Lower lobe of right lung (tissue), 2 donors: ENCODE measurements at regions not wholly inside any gene's neighbourhood (a gene's known extent, or its start where the extent isn't known, plus 50 kb on each side); places are given as distances from the start of the nearest gene placed in this dataset.

Source experiments
- ATAC-seq, 2 donors: fragments of 200-7000 bp; cut with Tn5 transposase; one replicate each; pipeline ENCODE4 v1.9.1; 2020 to 2022; ENCODE audit warnings: mild to moderate bottlenecking in 2 of 2, moderate library complexity in 2 of 2
- DNase-seq: peaks from one replicate; pipeline ENCODE4 v3.0.0-alpha.2; 2020
- H3K27ac ChIP-seq: fragments of 200-600 bp; one replicate; pipeline ENCODE4 v1.8.0; 2022
- H3K27me3 ChIP-seq: fragments of 200-600 bp; one replicate; pipeline ENCODE4 v1.8.0; 2022; ENCODE audit warnings: low read depth
- H3K36me3 ChIP-seq: fragments of 200-600 bp; one replicate; pipeline ENCODE4 v1.8.0; 2022; ENCODE audit warnings: mild to moderate bottlenecking
- H3K4me1 ChIP-seq: fragments of 200-600 bp; one replicate; pipeline ENCODE4 v1.8.0; 2022
- H3K4me3 ChIP-seq: fragments of 200-600 bp; one replicate; pipeline ENCODE4 v1.8.0; 2022; ENCODE audit warnings: mild to moderate bottlenecking
- H3K9me3 ChIP-seq: fragments of 200-600 bp; one replicate; pipeline ENCODE4 v1.8.0; 2022
- CTCF ChIP-seq: fragments of 200-600 bp; IDR thresholded peaks from one replicate; pipeline ENCODE4 v1.8.0; 2022; ENCODE audit warnings: antibody characterized with exemption, mild to moderate bottlenecking
- intact Hi-C: fragments of 100-400 bp; cut with DNase I; formaldehyde crosslinking; loops from one replicate; pipeline ENCODE4 v1.11.0; 2022
- donor health status: DM: no; HTN: yes; CAD: no; lungs with severe emphysema.

GRCh38 chr5:165258197-165258771 is 1752.9 kb downstream of the MAT2B start:
- no peak for ATAC-seq
- DNase-seq = no peak
- Histone ChIP-seq H3K36me3 (no peaks in the 10 kb centered on the region), H3K27ac (no peak overlapping the region), H3K4me1 (no peaks in the 10 kb centered on the region), H3K27me3 (no peaks in the 10 kb centered on the region), H3K9me3 (no peaks in the 10 kb centered on the region), H3K4me3 (no peak overlapping the region)
- intact Hi-C loops = no loop called here
- TF ChIP-seq CTCF = no peak

GRCh38 chr5:165260426-165260825 is 1755.0 kb downstream of the MAT2B start:
- Histone ChIP-seq H3K27me3 (no peaks in the 10 kb centered on the region), H3K27ac (no peak overlapping the region), H3K4me3 (no peak overlapping the region), H3K4me1 (no peaks in the 10 kb centered on the region), H3K9me3 (no peaks in the 10 kb centered on the region), H3K36me3 (no peaks in the 10 kb centered on the region)
- DNase-seq = no peak
- intact Hi-C loops = no loop called here
- no peak for ATAC-seq
- TF ChIP-seq CTCF = no peak

- ATAC-seq (no peak), DNase-seq (no peak)
- no peaks in the 10 kb centered on the region for H3K9me3 ChIP-seq
- no peaks in the 10 kb centered on the region for H3K4me1 ChIP-seq
- no peak overlapping the region for H3K27ac ChIP-seq
- no peak for TF ChIP-seq CTCF
- H3K36me3 ChIP-seq = no peaks in the 10 kb centered on the region
- H3K27me3 ChIP-seq = no peaks in the 10 kb centered on the region
- intact Hi-C loops = no loop called here
- no peak overlapping the region for H3K4me3 ChIP-seq
These were observed 1758.1 kb downstream of the MAT2B start for GRCh38 chr5:165263536-165263935.

- Histone ChIP-seq H3K4me3 (no peak overlapping the region), H3K9me3 (no peaks in the 10 kb centered on the region), H3K27me3 (no peaks in the 10 kb centered on the region), H3K27ac (no peak overlapping the region), H3K36me3 (no peaks in the 10 kb centered on the region), H3K4me1 (no peaks in the 10 kb centered on the region)
- ATAC-seq (no peak), DNase-seq (no peak)
- TF ChIP-seq CTCF = no peak
- intact Hi-C loops = no loop called here
These were observed 1761.5 kb downstream of the MAT2B start for GRCh38 chr5:165266939-165267338.

GRCh38 chr5:165272436-165272835 is 1767.0 kb downstream of the MAT2B start:
- Histone ChIP-seq H3K4me3 (no peak overlapping the region), H3K9me3 (no peaks in the 10 kb centered on the region), H3K4me1 (no peaks in the 10 kb centered on the region), H3K36me3 (no peaks in the 10 kb centered on the region), H3K27ac (no peak overlapping the region), H3K27me3 (no peaks in the 10 kb centered on the region)
- intact Hi-C loops = no loop called here
- ATAC-seq (no peak), DNase-seq (no peak)
- no peak for TF ChIP-seq CTCF

GRCh38 chr5:165277661-165278060 is 1772.2 kb downstream of the MAT2B start:
- ATAC-seq (no peak), DNase-seq (no peak)
- Histone ChIP-seq H3K4me3 (no peak overlapping the region), H3K27me3 (no peaks in the 10 kb centered on the region), H3K27ac (no peak overlapping the region), H3K9me3 (no peaks in the 10 kb centered on the region), H3K4me1 (no peaks in the 10 kb centered on the region), H3K36me3 (no peaks in the 10 kb centered on the region)
- intact Hi-C loops = no loop called here
- no peak for TF ChIP-seq CTCF
